PC-9 (cell line): ENCODE measurements at regions not wholly inside any gene's neighbourhood (a gene's known extent, or its start where the extent isn't known, plus 50 kb on each side); places are given as distances from the start of the nearest gene placed in this dataset.

Experiments used
- EZH2 ChIP-seq: fragments of 200-600 bp; sonication (generic); IDR thresholded peaks from 2 replicates; pipeline ENCODE4 v1.8.0; 2017; ENCODE audit warnings: antibody characterized with exemption, low read depth
- TF ChIP-seq, protein P1 (sequence below): fragments of 200-600 bp; sonication (generic); conservative IDR thresholded peaks from 2 replicates; pipeline ENCODE4 v1.6.1; 2017; ENCODE audit warnings: mixed run types, antibody characterized with exemption, mild to moderate bottlenecking, moderate library complexity

DNA sequence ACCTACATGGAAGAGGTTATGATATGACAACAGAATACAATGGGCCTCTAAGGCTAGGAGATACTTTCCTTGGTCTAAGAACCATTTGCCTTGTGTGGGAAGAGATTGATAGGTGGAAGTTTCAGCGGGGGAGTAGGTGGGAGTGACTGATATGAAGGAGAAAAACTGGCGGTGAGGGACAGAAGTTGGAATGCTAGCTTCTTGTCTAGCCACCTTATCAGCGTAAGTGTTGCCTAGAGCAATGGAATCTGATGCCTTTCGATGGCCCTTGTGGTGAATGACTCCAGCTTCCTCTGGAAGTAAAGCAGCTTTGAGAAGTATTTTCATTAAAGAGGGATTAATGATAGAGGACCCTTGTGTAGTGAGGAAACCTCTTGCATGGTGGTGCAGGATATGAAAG, 121.3 kb upstream of the GULP1 start:
- TF ChIP-seq, protein P1, sequence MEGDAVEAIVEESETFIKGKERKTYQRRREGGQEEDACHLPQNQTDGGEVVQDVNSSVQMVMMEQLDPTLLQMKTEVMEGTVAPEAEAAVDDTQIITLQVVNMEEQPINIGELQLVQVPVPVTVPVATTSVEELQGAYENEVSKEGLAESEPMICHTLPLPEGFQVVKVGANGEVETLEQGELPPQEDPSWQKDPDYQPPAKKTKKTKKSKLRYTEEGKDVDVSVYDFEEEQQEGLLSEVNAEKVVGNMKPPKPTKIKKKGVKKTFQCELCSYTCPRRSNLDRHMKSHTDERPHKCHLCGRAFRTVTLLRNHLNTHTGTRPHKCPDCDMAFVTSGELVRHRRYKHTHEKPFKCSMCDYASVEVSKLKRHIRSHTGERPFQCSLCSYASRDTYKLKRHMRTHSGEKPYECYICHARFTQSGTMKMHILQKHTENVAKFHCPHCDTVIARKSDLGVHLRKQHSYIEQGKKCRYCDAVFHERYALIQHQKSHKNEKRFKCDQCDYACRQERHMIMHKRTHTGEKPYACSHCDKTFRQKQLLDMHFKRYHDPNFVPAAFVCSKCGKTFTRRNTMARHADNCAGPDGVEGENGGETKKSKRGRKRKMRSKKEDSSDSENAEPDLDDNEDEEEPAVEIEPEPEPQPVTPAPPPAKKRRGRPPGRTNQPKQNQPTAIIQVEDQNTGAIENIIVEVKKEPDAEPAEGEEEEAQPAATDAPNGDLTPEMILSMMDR, result no peak
- TF ChIP-seq EZH2, result no peak
